LoVo (cell line): ENCODE measurements at regions not wholly inside any gene's neighbourhood (a gene's known extent, or its start where the extent isn't known, plus 50 kb on each side); places are given as distances from the start of the nearest gene placed in this dataset.
"Not testable (repeated sequence)": the region's sequence is repeated elsewhere in the genome, so short reads cannot be mapped to it uniquely, and the experiment has no call there.

ENCODE experiments used
- DNase-seq: peaks from one replicate; pipeline ENCODE4 v3.0.0-alpha.2; 2016; ENCODE audit warnings: low spot score

DNA sequence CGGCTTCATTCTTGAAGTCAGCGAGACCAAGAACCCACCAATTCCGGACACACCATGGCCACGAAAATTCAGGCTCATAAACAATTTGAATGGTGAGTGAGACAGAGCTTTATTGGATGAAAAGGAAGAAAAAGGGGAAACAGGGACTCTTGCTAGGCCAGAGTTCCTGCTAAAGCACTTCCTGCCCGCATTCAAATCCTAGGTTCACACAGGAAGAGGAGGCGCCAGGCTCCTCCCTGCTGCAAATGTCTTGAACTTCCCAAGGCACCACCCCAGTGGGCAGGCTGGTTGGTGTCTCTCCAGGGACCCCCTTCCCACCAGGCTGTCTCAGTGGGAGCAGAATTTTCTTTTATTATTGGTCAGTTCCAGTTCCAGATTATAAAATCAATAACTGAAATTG, 121.2 kb downstream of the FSCB start:
- DNase-seq, result no peak

DNA sequence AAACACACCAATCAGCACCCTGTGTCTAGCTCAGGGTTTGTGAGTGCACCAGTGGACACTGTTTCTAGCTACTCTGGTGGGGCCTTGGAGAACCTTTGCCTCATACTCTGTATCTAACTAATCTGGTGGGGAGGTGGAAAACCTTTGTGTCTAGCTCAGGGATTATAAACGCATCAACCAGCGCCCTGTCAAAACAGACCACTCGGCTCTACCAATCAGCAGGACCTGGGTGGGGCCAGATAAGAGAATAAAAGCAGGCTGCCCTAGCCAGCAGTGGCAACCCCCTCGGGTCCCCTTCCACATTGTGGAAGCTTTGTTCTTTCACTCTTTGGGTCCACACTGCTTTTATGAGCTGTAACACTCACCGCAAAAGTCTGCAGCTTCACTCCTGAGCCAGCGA, 121.8 kb downstream of the FSCB start:
- not testable (repeated sequence) for DNase-seq

DNA sequence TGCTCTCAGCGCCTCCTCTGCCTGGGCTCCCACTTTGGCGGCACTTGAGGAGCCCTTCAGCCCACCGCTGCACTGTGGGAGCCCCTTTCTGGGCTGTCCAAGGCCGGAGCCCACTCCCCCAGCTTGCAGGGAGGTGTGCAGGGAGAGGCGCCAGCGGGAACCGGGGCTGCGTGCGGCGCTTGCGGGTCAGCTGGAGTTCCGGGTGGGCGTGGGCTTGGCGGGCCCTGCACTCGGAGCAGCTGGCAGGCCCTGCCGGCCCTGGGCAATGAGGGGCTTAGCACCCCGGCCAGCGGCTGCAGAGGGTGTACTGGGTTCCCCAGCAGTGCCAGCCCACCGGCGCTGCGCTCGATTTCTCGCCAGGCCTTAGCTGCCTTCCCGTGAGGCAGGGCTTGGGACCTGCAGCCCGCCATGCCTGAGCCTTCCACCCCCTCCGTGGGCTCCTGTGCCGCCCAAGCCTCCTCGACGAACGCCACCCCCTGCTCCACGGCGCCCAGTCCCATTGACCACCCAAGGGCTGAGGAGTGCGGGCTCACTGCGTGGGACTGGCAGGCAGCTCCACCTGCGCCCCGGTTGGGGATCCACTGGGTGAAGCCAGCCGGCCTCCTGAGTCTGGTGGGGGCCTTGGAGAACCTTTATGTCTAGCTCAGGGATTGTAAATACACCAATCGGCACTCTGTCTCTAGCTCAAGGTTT, 122.3 kb downstream of the FSCB start:
- not testable (repeated sequence) for DNase-seq

DNA sequence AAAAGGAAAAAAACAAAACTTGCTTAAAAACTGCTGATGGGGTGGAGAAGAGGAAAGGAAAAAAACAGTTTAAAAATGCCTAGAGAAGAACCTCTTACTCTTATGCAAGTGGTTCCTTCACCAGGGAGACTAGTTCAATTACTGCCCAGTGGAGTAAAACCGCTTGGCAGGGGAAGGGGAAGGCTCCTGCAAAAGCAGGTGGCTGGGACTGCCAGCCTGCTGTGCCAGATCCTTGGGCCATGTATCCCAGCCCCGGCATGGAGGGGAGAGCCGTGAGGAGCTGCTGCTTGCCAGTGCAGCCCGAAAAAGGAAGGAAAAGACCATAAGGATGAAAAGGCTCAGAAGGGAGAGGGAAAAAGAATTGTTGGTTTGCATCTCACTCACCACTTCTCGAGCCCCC, 123.0 kb downstream of the FSCB start:
- DNase-seq, result no peak

DNA sequence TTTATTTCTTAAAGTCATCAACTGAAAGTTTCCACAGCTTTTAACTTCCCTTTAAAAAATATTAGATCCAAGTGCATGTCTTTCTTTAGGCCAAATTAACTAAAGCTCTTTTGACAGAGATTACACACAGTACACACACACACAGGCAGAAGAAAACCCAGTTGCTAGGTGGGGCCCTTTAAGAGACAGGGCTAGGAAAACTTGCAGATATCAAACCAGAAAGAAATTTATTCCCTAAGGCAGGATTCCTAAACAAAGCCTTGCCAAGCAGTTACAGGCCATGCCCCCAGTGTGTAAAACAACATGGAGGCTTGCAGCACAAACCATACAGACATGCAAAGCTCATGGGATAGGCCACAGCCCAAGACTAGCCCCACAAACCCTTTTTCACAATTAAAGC, 123.4 kb downstream of the FSCB start:
- DNase-seq, result no peak

DNA sequence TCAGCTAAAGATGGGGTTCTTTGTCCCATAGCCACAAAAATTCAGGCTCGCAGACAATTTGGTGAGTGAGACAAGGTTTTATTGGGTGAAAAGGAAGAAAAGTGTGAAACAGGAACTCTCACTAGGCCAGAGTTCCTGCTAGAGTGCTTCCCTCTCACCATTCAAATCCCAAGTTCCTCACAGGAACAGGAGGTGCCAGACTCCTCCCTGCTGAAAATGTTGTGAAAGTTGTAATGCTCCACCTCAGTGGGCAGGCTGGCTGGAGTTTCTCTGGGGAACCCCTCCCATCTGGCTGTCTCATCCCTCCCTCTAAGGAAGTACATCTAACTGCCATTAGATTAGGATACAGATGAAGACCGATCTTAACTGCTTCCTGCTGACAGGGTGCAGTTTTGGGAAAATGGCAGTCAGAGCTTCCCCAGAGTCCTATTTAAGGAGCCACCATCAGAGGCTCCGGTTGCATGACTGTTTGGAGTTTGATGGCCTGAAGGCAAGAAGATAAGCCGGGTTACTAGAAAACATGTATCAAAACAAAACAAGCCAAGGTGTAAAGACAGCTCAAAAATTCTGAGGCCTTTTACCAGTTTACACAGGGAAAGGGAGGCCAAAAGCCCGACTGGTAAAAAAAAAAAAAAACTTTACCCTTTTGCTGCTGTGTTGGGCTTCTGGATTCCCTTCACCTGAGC, 127.6 kb downstream of the FSCB start:
- no peak for DNase-seq

DNA sequence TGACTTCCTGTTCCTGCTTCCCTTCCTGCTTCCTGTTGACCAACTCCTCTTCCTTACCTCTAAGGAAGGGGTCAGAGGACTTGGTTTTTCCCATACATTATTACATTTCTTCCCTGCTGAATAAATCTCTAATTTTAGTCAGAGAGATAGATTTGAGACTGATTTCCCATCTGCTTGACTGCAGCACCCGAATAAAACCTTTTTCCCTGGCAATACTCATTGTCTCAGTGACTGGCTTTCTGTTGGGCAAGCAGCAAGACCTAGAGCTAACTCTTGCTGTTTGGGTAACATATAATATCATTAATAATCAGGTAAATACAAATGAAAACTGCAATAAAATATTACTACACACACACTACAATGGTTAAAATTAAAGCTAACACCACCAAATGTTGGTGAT, 132.2 kb downstream of the FSCB start:
- no peak for DNase-seq

DNA sequence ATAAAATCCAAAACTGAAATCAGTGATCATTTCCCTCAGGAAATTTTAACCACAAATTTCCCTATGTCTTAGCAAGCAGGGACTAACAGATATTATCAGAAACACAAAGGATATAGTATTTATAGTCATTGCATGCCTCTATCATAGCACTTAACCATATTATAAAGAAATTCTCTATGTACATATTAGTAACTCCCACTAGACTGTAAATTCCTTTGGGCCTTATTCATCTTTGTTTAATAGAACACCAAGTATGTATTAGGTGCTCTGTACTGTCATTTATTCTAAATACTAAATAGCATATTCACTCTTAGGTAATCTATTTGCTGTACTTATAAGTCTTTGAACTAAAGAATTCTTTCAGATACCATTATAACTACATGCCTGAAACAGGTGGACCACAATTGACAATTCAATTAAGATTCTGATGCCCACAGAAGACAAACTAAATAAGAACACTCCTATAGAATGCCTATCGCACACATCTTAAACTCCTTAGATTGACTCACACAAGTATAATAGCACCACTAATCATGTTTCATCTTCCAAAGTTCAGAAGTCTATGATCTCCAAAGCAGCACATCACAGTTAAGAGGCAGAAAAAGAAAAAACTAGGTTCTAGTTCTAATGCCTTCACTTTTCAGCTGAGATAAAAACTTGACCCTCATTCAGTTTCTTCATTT, 134.1 kb downstream of the FSCB start:
- no peak for DNase-seq

DNA sequence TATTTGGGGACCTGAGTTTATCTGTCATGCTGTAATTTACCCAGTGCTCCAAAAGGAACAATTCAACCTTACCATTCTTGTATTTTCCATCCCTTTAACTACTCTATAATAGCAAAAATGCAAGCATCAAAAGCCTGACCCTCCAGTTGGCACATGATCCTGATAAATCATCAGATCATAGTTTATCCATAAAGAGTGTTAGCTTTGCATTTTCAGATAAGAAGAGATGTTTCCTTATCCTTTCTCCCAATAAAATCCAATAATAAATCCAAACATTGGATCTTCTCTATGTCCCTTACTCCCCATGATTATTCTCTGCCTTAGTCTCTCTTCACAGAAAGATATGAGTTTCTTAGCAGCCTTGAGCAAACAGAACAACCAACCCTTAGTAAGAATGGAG, 134.9 kb downstream of the FSCB start:
- DNase-seq, result no peak

DNA sequence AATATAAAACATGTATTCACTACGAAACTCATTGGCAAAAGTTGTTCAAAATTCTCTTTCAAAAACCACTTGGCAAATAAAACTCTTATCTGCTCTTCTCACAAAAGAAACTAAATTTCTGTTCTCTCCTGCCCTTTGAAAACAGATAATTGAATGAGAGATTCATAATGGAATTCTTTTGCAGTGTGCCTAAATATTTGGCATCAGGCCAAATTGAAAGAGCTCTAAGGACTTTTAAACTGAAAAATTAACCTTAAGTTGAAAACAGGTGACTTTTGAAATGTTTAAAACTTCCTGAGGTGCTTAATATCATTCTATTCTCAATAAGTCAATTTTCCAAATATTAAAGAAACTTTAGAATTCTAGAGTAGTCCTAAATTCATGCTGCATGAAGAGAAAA, 136.4 kb downstream of the FSCB start:
- DNase-seq, result no peak

DNA sequence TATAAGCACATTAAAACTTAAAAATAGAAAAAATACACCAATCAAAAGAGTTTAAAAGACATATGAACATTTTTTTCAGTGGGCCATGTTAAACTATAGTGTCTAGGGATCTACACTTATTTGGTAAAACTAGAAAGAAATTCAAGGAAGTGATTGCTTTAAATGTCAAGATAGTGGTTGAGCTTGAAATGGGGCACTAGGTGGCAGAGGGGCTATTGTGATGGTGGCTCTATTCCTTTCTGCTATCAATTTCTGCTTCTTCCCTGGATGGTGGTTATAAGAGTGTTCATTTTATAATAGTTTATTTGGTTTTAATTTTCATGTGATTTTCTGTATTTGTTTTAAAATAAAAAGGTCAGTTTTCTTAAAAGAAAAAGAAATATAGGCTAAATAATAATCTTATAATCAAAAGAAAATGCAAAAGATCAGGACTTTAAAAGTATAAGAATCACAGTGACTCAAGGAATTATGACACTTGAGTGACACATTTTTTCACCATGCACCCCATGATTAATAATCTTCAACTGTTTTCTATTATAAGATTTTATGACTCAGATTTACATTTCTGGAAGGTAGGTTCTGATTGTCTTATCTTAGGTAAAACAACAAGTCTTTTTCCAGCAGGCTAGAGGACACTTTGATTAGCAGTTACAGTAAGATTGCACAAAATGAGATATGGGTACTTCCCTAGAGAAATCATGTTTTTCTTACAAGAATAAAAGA, 137.5 kb downstream of the FSCB start:
- DNase-seq, result no peak

DNA sequence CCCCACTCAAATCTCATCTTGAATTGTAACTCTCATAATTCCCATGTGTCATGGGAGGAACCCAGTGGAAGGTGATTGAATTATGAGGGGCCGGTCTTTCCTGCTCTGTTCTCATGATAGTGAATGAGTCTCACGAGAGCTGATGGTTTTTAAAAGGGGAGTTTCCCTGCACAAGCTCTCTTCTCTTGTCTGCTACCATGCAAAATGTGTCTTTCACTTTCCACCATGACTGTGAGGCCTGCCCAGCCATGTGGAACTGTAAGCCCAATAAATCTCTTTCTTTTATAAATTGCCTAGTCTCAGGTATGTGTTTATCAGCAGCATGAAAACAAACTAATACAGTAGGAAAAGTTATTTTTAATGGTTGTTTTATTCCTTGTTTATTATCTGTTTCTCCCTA, 146.0 kb downstream of the FSCB start:
- no peak for DNase-seq

DNA sequence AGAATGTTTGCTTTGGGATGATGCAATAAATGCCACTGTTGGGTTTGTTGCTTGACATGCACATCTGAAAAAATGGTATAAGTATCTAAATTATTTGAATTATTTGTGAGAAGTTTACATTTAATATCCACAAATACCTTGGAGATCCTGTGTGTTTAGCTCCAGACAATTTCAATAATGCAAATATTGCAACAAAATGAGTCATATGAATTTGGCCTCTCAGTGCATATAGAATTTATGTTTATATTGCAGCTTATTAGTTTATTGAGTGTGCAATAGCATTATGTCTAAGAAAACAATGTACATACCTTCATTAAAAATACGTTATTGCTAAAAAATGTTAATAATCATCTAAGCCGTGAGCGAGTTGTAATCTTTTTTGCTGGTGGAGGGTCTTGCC, 153.3 kb downstream of the FSCB start:
- DNase-seq, result no peak

DNA sequence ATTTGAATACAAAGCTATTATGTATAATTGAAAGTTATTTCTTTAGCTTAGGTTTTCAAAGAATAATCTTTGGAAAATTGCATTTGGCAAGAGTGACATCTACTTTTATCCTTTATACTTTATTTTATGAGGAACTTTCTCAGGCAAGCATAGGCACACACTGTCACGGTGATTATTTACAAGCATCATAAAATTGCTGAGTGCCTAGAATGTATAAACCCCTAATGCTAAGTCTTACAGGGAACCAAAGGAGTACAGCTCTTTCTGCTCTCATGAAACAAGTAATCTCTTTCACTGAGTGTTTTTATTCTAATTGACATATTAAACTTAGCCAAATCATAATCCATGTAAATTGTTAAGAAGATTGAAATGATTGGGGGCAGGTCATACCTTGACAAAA, 154.9 kb downstream of the FSCB start:
- DNase-seq, result no peak

DNA sequence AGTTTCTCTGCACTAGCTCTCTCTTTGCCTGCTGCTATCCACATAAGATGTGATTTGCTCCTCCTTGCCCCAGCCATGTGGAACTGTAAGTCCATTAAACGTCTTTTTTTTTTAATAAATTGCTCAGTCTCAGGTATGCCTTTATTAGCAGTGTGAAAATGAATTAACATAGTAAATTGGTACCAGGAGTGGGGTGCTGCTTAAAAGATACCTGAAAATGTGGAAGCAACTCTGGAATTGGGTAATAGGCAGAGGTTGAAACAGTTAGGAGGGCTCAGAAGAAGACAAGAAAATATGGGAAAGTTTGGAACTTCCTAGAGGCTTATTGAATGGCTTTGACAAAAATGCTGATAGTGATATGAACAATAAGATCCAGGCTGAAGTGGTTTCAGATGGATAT, 159.8 kb downstream of the FSCB start:
- DNase-seq, result no peak

DNA sequence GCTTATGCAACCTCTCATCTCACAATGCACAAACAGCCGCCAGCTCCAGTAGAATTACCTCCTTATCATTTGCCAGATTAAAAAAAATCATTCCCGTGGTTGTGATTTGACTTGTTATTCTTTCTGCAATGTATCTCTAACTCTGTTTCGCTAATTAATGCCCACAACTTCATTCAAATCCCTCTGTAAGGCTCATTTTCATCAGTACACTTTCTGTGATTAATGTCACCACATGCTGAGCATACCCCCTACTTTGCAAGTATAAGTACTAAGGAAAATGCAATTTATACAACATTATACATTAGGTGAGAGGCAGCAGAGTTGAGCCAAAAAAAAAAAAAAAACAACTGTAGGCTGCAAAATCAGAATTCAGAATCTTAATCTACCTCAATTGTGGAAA, 166.0 kb downstream of the FSCB start:
- DNase-seq, result no peak

DNA sequence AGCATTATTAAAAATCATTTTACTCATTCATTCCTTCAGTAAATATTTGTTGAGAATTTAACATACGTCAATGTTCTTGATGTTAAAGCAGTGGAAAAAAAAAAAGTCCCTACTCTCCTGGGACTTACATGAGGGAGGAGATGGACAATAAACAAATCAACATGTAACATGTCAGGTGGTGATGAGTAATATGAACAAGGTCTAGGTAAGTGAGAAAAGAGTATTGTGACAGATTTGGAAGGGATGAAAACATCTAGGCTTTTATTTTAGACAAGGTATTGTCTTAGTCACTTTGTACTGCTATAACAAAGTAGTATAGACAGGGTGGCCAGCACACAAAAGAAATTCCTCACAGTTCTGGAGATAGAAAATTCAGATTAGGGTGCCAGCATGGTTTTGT, 167.2 kb downstream of the FSCB start:
- DNase-seq, result no peak

DNA sequence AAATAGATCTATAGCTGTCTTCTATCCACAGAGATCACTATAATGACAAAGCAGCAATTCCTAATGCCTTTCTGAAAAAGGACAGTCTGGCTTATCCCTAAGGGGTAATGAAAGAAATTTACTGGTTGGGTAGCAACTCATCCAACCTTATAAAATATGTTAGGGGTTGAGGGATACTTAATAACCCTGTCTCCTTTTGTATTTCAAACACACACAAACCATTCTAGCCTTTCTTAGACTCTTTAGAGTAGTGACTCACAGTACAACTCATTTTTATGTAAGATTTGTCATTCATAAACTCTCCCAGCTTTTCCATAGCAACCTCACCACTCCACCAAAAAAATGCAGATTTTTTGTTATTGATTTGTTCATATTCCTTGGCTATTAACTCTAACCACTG, 167.9 kb downstream of the FSCB start:
- no peak for DNase-seq

DNA sequence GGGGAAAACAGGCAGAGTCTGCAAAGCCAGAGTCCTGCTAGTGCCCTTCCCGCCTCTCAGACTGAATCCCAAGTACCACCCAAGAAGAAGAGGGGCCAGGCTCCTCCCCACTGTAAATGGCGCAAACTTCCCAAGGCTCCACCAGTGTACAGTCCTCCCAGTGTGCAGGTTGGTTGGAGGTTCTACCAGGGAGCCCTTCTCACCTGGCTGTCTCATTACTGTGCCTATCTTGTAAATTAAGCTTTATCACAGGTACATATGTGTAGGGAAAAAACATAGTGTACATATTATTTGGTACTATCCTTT, 189.7 kb downstream of the FSCB start:
- no peak for DNase-seq

DNA sequence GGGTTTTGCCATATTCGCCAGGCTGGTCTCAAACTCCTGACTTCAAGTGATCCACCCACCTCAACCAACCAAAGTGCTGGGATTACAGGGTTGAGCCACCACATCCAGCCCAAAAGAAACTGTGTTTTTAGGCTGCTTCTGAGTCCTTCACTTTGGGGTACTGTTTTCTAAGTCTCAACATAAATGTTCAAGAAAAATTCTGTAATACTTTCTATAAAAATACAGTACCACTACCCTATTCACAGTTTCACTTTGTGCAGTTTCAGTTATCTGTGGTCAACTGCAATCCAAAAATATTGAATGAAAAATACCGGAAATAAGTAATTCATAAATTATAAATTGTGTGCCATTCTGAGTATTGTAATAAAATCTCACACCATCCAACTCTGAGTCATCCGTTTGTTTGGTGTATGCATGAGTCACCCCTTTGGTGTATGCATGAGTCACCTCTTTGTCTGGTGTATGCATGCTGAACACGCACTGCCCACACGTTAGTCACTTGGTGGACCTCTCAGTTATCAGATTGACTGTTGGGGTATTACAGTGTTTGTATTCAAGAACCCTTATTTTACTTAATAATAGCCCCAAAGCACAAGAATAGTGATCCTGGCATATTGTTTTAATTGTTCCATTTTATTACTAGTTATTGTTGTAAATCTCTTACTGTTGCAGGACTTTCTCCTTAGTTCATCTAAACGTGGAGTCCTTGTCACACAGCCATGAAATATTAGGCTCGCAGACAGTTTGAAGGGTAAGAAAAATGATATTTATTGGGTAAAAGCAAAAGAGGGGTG, 190.2 kb downstream of the FSCB start:
- DNase-seq, result peak; percentile 81

DNA sequence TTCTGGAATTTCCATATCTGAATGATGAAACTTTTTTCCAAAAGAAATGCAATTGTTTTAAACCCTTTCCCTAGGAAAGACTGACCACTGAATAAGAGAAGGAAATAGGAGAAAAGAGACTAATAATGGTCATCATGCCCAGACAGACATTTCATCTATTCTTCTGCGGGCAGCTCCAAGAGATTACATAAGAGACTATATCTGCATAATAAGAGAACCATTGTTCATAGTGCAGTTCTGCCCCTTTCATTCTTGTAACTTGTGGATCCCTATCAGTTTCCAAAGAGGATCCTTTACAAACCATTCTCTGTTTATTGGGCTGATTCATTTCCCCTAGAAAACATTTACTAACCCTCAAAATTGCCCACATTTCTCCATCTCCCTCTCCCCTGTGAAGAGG, 197.8 kb downstream of the FSCB start:
- DNase-seq, result no peak

DNA sequence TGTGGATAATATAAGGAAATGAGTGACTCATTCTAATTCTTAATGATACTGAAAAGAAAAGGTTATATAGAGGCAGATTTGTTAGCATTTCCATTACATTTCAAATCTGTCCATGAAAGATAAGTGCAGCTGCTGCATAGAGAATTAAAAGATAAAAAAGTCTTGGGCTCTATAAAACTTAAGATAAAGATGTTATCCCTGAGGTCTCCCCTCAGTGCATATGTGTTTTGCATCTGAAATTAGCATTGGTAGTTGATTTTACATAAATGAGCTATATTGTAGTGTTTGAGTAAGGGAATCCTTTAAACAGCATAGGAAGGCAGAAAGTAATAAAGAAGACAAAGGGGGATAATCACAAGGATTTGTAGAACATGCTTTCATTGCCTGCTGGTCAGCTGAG, 206.2 kb downstream of the FSCB start:
- DNase-seq, result no peak
